Testis (tissue), 2 donors: ENCODE measurements at regions not wholly inside any gene's neighbourhood (a gene's known extent, or its start where the extent isn't known, plus 50 kb on each side); places are given as distances from the start of the nearest gene placed in this dataset.

ENCODE experiments used
- DNase-seq: peaks from one replicate; pipeline ENCODE4 v3.0.0-alpha.2; 2019
- H3K27ac ChIP-seq, 2 donors: fragments of 200-600 bp; sonication (generic); one replicate each; pipeline ENCODE4 v1.5.1; 2019
- H3K27me3 ChIP-seq: fragments of 200-600 bp; sonication (generic); one replicate; pipeline ENCODE4 v1.5.1; 2019
- H3K36me3 ChIP-seq: fragments of 200-600 bp; sonication (generic); one replicate; pipeline ENCODE4 v1.5.1; 2017; ENCODE audit warnings: low read depth; ENCODE audit errors: missing control alignments
- H3K4me1 ChIP-seq: fragments of 200-600 bp; sonication (generic); one replicate; pipeline ENCODE4 v1.5.1; 2019
- H3K4me3 ChIP-seq, 2 donors: fragments of 200-600 bp; sonication (generic); one replicate each; pipeline ENCODE4 v1.5.1; 2017 to 2019
- H3K9me3 ChIP-seq: fragments of 200-600 bp; sonication (generic); one replicate; pipeline ENCODE4 v1.5.1; 2017
- POLR2A ChIP-seq: fragments of 450-650 bp; IDR thresholded peaks from one replicate; pipeline ENCODE4 v1.6.1; 2017; ENCODE audit warnings: antibody characterized with exemption, mild to moderate bottlenecking, moderate library complexity
- WGBS, 2 donors: methylation state at CpG; one replicate each; pipeline ENCODE4 v1.1.5; 2018; 5-methylcytosine and 5-hydroxymethylcytosine counted together
- intact Hi-C: fragments of 100-400 bp; cut with DNase I; formaldehyde crosslinking; loops from one replicate; pipeline ENCODE4 v1.15.1; 2023; ENCODE audit warnings: low total_unique reads
- TF ChIP-seq, protein P1 (sequence below), 3 experiments: fragments of 450-650 bp in 2 of 3; fragments of 200-600 bp in 1 of 3; sonication (generic) in 1 of 3; IDR thresholded peaks; one replicate each; pipeline ENCODE4 v1.5.1; 2016 to 2019; ENCODE audit warnings: antibody characterized with exemption in 3 of 3, mild to moderate bottlenecking in 2 of 3, moderate library complexity in 1 of 3

DNA sequence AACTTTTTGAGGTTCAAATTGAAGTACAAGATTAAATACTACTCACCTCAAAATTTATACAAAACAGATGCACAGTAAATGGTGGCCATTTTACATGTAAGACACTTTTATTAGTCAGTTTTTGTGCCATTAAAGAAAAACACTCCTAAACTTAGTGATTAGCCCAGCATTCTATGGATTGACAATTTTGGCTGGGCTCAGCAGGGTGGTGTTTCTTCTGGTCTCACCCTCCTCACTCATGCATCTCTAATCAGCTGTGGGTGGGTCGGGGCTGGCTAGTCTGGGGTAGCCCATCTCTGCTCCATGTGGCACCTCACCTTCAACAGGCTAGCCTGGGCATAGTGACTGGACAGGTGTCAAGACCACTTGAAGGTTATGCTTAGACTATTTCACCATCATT is 71.6 kb upstream of the BTBD3 start:
- no peak overlapping the region for H3K27ac ChIP-seq
- intact Hi-C loops: no loop called here
- no peaks in the 10 kb centered on the region for H3K27me3 ChIP-seq
- H3K4me3 ChIP-seq: no peak overlapping the region
- H3K36me3 ChIP-seq: no peaks in the 10 kb centered on the region
- DNase-seq: no peak
- no peak for TF ChIP-seq POLR2A
- TF ChIP-seq, protein P1, sequence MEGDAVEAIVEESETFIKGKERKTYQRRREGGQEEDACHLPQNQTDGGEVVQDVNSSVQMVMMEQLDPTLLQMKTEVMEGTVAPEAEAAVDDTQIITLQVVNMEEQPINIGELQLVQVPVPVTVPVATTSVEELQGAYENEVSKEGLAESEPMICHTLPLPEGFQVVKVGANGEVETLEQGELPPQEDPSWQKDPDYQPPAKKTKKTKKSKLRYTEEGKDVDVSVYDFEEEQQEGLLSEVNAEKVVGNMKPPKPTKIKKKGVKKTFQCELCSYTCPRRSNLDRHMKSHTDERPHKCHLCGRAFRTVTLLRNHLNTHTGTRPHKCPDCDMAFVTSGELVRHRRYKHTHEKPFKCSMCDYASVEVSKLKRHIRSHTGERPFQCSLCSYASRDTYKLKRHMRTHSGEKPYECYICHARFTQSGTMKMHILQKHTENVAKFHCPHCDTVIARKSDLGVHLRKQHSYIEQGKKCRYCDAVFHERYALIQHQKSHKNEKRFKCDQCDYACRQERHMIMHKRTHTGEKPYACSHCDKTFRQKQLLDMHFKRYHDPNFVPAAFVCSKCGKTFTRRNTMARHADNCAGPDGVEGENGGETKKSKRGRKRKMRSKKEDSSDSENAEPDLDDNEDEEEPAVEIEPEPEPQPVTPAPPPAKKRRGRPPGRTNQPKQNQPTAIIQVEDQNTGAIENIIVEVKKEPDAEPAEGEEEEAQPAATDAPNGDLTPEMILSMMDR (IDR thresholded peaks at IDR 0.05): no peak
- WGBS, 2 donors: 84 to 100% methylated on average over 1 of the region's 1 CpG
- no peaks in the 10 kb centered on the region for H3K9me3 ChIP-seq
- peaks cover 3% of the 10 kb centered on the region for H3K4me1 ChIP-seq

DNA sequence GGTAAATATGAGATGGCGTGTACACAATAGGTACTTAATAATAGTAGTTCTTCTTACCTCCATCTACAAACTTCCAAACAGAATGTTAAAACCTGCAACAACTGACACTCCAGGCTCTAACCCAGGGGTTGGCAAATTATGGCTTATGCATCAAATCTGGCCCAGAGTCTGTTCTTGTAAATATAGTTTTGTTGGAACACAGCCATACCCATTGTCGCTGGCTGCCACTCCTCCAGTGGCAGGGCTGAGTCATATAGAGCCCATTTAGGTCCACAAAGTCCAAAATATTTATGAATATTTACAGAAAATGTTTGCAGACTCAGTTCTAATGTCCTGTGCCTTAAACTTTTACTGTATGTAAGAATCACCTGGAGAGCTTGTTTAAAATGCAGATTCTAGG is 69.9 kb upstream of the BTBD3 start:
- no peak for DNase-seq
- no peak overlapping the region for H3K4me3 ChIP-seq
- WGBS, 2 donors: 79 to 85% methylated on average over 2 of the region's 2 CpGs
- no peaks in the 10 kb centered on the region for H3K36me3 ChIP-seq
- intact Hi-C loops: no loop called here
- no peak for TF ChIP-seq POLR2A
- TF ChIP-seq, protein P1 (IDR thresholded peaks at IDR 0.05): no peak
- no peaks in the 10 kb centered on the region for H3K9me3 ChIP-seq
- H3K27ac ChIP-seq: no peak overlapping the region
- peaks cover 3% of the 10 kb centered on the region for H3K4me1 ChIP-seq
- H3K27me3 ChIP-seq: no peaks in the 10 kb centered on the region

DNA sequence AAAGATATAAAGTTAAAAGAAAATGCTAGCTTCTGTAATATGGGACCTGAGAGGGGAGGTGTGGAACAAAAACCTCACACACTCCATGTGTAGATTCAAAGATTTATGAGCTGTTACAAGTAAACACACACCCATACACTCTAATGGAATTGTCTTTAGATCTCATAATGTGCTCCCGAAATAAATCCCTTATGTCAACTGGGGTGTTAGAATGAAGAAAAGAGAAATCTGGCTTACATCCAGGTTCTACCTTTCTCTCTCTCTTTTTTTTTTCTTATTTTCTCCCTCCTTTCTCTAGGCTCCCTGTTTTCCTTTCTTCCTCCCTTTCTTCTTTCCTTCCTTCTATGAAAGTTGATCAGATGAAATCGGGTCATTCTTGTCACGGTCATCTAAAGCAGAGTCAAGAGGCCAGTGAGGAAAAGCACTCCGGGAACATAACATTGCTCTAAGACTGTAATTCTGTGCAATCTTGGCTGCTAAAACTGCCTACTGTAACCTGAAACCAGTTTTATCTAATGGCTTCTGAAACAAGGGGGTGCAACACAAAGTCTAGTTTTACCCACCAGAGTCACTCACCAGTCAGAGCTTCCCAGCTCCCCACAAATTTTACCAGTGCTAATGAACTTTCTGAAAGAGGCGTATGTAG is 68.3 kb upstream of the BTBD3 start:
- intact Hi-C loops: no loop called here
- Histone ChIP-seq H3K4me1 (peaks cover 3% of the 10 kb centered on the region), H3K9me3 (no peaks in the 10 kb centered on the region), H3K27ac (no peak overlapping the region), H3K4me3 (no peak overlapping the region), H3K36me3 (no peaks in the 10 kb centered on the region), H3K27me3 (no peaks in the 10 kb centered on the region)
- WGBS, 2 donors: 67 to 71% methylated on average over 5 of the region's 5 CpGs
- TF ChIP-seq, protein P1 (IDR thresholded peaks at IDR 0.05): no peak
- TF ChIP-seq POLR2A: no peak
- no peak for DNase-seq

DNA sequence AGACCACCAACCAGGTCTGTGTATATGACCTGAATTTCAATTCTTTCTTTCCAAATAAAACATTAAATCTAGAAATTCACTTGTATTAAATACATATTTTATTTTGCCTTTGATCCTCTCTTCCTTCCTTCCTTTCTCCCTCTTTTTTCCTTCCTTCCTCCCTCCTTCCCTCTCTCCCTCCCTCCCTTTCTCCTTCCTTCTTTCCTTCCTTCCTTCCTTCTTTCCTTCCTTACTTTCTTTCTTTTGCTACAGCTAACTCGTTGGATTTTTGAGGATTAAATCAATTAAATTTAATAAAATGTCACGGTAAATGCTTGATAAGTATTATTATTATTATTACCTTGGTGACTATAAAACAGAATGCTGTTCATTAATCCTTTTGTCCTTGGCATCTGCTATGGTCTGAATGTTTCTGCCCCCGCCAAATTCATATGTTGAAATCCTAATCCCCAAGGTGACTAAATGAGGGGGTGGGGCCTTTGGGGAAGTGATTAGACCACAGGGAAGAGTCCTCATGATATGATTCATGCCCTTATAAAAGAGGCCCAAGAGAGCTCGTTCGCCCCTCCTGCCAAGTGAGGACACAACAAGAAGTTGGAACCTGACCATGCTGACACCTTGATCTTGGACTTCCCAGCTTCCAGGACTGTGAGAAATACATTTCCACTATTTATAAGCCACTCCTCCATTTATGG is 67.6 kb upstream of the BTBD3 start:
- peaks cover 3% of the 10 kb centered on the region for H3K4me1 ChIP-seq
- intact Hi-C loops: no loop called here
- no peaks in the 10 kb centered on the region for H3K9me3 ChIP-seq
- H3K27ac ChIP-seq: no peak overlapping the region
- peak; percentile 20 for DNase-seq
- TF ChIP-seq, protein P1 (IDR thresholded peaks at IDR 0.05): no peak
- no peak for TF ChIP-seq POLR2A
- 81 to 82% methylated on average over 5 of the region's 5 CpGs for WGBS, 2 donors
- H3K4me3 ChIP-seq: no peak overlapping the region
- no peaks in the 10 kb centered on the region for H3K36me3 ChIP-seq
- H3K27me3 ChIP-seq: no peaks in the 10 kb centered on the region

DNA sequence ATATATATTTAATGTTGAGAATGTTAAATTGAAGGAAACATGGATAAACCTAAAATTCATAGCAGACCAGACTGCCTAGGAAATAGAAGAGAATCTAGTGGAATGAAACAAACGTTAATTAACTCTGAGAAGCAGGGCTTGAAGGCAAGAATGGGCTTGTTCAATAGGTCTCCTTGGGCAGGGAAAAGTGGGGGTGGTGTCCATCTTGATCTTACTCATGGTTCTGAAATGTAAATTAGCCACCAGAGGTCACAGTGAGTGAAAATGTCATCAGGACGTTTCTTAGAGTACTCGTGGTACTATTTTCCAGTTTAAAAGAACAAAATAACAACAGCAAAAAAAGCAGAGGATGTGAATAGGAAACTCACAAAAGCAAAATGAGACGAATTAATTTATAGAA is 66.8 kb upstream of the BTBD3 start:
- no peaks in the 10 kb centered on the region for H3K27me3 ChIP-seq
- intact Hi-C loops: no loop called here

More for the DNA sequence above, 66.8 kb upstream of the BTBD3 start:
- no peaks in the 10 kb centered on the region for H3K4me1 ChIP-seq
- TF ChIP-seq POLR2A: no peak
- TF ChIP-seq, protein P1 (IDR thresholded peaks at IDR 0.05): no peak
- no peaks in the 10 kb centered on the region for H3K36me3 ChIP-seq
- DNase-seq: no peak
- H3K4me3 ChIP-seq: no peak overlapping the region
- H3K27ac ChIP-seq: no peak overlapping the region
- 31 to 41% methylated on average over 4 of the region's 4 CpGs for WGBS, 2 donors
- H3K9me3 ChIP-seq: no peaks in the 10 kb centered on the region
